GM19395 (cell line): ENCODE measurements at regions not wholly inside any gene's neighbourhood (a gene's known extent, or its start where the extent isn't known, plus 50 kb on each side); places are given as distances from the start of the nearest gene placed in this dataset.

Experiments
- ATAC-seq: cut with Tn5 transposase; IDR thresholded peaks from one replicate; pipeline ENCODE4 v1.9.1; 2021; ENCODE audit warnings: mild to moderate bottlenecking, moderate library complexity; ENCODE audit not compliant: unreplicated experiment

DNA sequence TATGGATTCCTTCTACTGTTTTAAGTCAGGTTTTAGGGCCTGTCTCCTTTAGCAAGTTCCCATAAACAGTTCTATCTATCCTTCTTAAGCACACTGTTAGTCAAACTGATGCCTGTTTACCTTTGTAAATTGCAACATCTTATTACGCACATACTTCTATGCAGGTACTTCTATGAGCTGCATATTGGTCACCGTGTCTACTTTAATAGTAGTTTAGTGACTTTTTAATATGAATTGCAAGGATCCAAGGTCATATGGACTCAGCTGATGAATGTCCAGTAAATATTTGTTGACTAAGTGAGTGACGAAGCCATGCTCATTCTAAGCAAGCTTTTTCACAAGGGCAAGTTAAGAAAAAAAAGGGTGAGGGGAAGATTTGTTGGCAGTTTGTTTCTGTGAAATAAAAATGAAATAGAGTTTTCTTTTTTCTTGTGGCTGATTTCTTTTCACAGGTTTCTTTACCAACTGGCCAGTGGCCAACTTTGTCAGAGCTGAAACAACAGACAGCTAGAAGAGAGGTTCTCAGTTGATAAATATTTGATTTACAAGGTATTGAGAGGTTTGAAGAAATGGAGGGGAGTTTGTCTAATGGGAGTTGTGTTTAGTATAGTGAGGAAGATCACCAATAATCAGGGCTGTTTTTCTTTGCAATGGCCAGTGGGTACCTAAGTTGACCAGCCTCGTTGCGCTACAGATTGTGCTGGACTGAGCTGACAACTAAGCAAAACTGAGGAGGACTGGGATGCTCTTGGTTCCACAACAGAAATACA lies 141.1 kb downstream of the SLC15A5 start:
- no peak for ATAC-seq

DNA sequence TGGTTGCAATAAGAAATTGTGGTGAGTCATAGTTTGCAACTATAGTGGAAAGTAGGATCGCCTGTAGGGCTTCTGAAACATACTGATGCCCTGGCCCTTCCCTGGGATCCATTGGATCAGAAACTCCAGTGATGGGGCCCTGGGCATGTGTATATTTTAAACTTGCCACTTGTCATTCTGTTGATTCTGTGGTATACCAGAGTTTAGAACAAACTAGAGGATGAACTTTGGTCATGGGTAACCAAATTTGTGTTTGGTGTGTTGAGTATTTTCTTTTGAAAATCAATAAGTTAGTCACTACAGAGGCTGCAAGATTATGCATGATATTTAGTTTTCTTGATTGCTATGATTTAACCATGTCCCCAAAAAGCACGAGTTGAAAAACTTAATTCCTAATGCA lies 142.2 kb downstream of the SLC15A5 start:
- no peak for ATAC-seq

DNA sequence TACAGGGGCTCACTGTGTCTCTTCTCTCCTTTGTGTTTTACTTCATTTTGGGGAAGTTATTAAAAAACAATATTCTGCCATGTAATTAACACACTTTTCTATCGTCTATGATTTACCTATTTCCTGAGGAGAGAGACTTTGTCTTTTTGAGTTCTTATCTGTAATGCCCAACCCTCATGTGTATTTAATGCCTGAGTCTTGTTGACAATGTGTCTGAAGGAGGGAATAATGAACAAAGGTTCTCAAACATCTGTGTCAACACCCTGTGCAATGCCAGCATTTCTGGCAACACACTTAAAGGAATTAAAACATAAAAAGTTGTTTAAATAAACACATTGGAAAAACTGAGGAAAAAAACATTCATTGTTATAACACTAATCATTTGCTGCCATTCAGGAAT lies 147.1 kb downstream of the SLC15A5 start:
- no peak for ATAC-seq

DNA sequence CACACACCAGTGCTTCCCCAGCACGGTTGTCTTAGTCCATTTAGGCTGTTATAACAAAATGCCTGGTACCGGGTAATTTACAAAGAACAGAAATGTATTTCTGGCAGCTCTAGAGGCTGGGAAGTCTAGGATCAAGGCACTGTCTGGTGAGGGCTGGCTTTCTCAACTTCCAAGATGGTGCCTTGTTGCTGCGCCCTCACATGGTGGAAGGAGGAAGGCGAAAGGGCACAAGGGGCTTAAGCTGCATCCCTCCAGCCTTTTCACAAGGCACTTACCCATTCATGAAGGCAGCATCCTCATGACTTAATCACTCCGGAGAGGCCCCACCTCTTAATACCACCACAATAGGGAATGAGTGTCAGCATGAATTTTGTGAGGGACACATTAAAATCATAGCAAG lies 155.5 kb downstream of the SLC15A5 start:
- no peak for ATAC-seq

DNA sequence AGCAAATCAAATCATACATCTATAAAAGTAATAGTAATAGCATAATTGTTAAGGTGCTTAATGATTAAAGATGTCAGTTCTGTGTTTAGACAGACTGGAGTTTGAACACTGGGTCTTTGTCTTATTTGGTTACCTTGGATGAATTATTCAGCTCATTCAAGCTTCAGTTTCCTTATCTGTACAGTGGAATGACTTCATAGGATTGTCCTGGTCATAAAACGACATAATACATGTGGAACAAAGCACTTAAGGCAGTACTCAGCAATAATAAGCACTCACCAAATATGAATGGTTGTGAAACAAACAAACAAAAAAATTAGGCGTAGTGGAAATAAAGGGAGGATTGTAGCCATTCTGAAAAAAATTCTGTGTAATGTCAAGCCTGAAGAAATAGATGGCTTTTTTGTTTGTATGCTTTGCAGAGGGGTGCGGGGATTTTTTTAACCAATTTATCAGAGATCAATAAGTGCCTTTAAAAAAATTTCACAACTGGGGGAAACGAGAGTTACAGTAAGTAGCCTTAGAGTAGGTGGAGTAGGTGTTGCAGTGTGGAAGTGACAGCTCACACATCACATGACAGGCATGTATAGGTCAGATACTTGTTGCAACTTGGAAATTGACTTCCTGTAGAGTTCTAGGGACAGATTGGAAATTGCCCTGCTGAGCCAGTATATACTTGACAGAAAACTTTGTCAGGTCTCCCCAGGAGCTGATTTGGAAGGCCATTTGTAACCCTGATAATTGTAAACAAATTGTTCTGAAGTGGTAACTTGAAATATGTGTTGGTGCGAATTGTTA lies 157.7 kb downstream of the SLC15A5 start:
- no peak for ATAC-seq

DNA sequence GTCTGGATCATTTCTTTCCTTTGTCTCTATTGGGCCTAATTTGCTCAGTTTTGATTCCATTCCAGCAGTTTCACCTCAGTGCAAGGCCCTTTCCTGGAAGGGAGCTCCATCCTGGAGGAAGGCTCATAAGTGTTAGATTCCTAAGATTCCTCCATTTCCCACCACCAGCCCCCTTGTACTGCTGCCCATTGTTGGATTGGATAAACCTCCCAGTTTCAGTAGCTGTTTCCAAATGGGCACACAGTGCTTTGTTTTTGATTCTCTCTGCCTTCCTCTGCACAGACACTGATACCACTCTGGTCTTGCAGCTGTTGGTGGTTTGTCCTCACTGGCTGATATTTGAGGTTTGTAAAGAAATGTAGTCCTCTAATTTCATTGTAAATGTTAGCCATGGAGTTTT lies 158.9 kb downstream of the SLC15A5 start:
- no peak for ATAC-seq

DNA sequence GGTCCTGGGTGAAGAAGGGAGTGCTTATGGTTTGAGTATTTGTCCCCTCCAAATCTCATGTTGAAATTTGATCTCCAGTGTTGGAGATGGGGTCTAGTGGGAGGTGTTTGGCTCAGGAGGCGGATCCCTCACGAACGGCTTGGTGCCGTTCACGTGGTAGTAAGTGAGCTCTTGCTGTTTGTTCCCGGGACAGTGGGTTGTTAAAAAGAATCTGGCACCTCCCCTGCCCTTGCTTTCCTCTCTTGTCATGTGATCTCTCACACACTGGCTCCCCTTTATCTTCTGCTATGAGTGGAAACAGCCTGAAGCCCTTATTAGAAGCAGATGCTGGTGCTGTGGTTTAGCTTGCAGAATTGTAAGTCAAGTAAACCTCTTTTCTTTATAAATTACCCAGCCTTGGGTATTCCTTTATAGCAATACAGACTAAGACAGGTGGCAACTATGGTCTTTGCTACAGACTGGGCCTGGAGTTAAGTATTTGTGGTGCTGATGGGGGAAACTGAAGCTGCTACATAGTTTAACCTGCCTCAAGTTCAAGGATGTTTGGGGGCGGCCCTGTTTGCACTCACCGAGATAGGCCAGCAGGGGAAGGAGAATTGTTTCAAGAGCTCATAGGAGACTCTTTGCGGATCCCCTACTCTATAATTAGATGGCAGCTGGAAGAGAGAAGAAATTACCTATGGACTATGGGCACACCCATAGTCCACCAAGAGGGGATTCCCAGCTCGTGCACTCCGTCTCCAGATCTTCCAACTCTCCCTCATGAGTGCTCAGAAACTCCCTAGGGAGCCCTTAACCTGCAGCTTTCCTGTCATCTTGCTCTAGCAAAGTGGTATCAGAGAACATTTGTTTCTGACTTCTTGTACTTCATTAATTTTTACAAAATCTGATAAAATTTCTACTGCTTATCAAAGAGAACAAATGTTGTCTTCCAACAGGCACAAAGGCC lies 164.6 kb downstream of the SLC15A5 start:
- no peak for ATAC-seq

DNA sequence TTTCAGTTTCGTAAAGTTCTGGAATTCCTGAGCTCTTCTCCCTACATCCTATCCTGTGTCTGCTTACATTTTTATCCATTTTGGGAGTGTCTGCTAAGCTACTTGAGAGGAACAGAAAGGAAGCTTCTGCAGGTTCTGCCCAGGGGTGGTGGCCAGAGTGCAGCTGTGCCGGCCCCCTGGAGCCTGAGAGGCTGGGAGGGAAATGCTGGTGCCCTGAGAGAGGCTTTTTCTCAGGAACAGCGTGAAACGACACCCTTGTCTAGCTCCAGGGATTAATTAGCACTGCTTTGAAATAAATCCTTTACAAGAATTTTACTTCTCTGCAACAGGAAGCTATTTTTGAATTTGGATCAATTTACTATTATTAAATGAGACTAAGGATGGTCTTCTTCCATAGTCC lies 165.4 kb downstream of the SLC15A5 start:
- ATAC-seq, result no peak

DNA sequence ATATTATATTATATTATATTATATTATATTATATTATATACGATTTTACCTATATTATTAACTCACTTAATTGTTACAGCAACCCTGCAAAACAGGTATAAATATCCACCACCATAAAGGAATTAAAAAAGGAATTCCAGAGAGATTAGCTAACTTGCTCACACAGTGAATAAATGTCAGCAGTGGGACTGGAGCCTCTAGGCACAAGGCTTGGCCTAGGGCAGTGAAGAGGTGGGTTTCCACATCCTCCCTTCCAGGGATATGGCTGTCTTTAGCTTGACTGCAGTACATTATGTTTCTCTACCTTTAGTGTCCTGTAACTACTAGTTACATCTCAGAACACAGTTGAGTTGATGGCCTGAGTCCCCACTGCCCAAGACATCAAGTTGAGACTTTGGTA lies 166.9 kb downstream of the SLC15A5 start:
- no peak for ATAC-seq

DNA sequence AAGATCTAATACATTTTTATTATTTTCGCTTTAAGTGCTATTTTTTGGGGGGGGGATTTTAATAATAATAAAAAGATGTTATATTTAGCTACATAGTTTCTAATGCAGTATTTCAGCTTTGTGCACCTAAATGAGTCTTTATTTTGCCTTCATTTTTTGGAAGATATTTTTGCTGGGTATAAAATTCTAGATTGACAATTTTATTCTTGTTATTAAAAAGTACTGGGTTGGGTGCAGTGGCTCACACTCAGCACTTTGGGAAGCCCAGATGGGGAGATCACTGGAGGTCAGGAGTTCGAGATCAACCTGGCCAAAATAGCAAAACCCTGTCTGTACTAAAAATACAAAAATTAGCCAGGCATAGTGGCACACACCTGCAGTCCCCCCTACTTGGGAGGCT lies 173.6 kb downstream of the SLC15A5 start:
- ATAC-seq, result no peak

DNA sequence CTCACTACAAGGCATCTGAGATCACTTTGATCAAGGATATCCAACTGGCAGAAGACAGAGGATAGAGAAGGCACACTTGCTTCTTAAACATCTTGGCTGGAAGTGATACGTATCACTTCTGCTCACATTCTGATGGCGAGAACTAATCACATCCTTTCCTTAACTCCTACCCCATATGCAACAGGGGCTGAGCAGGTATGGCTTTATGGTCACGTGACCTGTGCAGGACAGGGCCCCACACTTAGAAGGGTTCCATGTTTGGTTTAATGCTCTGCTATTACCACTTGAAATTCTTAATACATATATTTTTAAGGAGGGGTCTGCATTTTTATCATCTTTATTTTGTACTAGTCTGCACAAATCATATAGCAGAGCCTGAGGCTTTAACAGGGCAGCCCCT lies 177.3 kb downstream of the SLC15A5 start:
- no peak for ATAC-seq

DNA sequence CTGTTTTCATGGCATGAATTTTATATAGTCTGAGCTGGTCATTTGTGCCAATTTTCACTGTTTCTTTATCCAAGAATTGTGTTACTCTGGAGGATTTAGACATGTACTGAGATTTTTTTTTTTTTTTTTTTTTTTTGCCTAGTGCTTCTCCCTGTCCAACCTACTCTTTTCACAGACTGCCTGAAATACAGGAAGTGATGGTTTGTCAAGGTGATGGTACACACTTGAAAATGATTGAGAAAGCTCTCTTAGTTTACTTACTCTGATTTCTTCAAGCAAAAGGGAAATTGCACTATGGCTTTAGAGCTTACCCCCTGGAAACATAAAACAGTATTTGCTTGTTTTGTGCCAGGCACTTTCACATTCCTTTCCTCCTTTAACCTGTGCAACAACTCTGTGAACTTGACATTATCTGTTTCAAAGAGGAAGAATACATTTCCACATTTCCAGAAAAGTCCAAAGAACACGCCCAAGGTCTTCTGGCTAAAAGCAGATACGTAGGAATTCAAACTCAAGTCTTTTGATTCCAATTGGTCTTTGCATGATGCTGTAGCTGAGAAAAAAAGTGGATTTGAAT lies 181.1 kb downstream of the SLC15A5 start:
- no peak for ATAC-seq

DNA sequence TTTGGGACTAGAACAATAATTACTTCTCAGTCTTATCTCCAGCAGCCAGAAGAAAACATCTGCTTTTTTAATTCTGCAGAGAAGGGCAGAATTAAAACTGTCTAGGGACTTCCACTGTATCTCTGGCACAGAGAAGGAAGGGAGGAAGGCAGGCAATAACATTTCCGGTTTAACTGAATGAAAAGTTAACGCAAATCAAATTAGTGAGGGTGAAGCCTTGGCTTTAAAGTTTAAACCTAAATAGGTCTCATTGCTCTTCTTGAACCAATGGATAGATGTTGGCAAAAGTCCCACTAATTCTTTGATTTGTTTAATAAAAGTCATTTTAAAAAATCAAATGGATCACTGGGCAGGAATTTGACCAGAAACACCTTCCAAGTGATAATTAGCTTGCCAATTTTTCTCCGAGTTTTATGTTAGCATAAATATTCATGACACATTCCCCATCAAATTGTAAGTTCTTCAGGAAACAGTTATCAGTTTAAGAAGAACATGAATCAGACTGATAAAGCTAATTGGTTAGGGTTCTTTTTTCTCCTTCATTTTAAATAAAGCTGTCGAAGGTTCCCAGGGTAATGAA lies 181.9 kb downstream of the SLC15A5 start:
- no peak for ATAC-seq

DNA sequence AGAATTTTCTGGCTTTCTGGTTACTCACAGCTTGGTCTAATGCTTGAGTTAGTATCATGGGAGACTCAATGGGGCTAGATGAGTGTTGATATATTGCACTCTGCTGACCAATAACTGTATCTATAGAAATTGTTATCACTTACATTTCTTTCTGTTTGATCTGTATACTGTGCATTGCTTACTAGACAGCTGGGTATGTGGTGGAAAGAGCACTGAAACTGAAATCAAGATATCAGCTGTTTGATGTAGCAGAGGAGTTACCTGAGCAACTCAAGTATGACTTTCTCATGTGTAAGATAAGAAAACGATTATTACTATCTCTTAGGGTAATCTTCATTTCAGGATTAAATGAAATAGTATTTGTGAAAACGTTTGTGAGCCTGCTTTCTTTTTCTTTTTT lies 183.0 kb downstream of the SLC15A5 start:
- peak; percentile 71 for ATAC-seq

DNA sequence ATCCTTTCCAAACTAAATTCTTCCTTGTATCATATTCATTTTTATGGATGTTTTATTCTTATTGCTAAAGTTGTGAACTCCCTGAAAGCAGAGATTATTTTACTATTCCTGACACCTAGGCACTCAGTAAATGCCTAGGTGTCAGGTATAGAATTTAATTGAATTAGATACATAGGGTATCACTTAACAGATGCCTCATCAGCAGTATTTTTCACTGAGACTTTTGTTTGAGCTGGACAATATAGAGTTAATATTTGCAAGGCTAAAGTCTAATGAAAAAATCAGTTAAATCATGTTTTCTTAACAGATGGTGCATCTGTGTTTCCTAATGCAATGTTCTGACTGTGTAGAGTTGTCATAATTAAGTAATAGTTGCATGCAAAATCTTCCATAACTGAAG lies 182.7 kb downstream of the DERA start:
- no peak for ATAC-seq

DNA sequence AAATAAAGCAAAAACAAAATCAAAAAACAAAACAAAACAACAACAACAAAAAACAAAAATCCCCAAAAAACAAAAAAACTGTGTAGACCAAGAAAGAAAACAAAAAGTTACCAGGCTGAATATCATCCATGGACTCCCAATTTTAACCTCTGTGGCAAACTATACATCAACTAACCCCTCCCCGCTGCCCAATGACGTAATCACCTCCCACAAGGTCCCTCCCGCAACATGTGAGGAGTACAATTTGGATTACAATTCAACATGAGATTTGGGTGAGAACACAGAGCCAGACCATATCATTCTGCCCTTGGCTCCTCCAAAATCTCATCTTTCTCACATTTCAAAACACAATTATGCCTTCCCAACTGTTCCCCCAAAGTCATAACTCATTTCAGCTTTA lies 179.8 kb downstream of the DERA start:
- no peak for ATAC-seq

DNA sequence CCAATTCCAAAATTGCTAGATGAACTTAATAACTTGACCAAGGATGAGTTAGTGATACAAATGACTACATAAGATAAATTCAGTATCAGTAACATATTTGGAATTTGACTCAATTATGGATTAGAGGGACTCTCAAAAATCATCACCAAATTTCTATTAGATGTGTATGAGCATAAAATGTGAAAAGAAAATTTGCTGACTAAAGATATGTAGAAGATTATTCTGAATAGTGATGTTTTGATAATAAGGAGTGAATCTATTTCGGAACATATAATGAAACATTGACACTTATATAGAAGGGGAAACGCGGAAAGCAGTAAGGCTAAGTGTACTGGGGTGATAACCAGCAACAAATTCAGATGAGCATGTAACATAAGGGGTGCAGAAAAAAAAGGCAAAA lies 177.3 kb downstream of the DERA start:
- no peak for ATAC-seq
